GM12878 (cell line): ENCODE measurements at regions not wholly inside any gene's neighbourhood (a gene's known extent, or its start where the extent isn't known, plus 50 kb on each side); places are given as distances from the start of the nearest gene placed in this dataset.
"Not testable (repeated sequence)": the region's sequence is repeated elsewhere in the genome, so short reads cannot be mapped to it uniquely, and the experiment has no call there.

ENCODE experiments used
- ATAC-seq: fragments of 200-7000 bp; cut with Tn5 transposase; 3 replicates; pipeline ENCODE4 v1.9.1; 2020; ENCODE audit warnings: mild to moderate bottlenecking, moderate library complexity
- BruUV-seq: library from RNA; stranded (reverse); fragments of 400-500 nt; replicated peaks from 2 replicates; lab custom pipeline; 2021; lab: Mats Ljungman, UMichigan
- CTCF ChIA-PET: fragments of 300-600 bp; sonication (Branson Sonifier 250); formaldehyde crosslinking; extraction: SDS; loops from one replicate; lab custom pipeline; 2021; ENCODE audit warnings: inconsistent platforms; lab: Yijun Ruan, JAX
- POLR2A ChIA-PET: fragments of 350-600 bp; formaldehyde crosslinking; extraction: SDS; loops from one replicate; lab custom pipeline; 2021; ENCODE audit warnings: inconsistent platforms; lab: Charles Lee
- RAD21 ChIA-PET: fragments of 300-600 bp; sonication (Branson Sonifier 250); formaldehyde crosslinking; loops from one replicate; lab custom pipeline; 2023; ENCODE audit warnings: antibody characterized with exemption; ENCODE audit not compliant: unreplicated experiment; lab: Charles Lee
- SMC1A ChIA-PET: fragments of 300-600 bp; sonication (Branson Sonifier 250); formaldehyde crosslinking; loops from one replicate; lab custom pipeline; 2023; ENCODE audit not compliant: unreplicated experiment, uncharacterized antibody; lab: Charles Lee
- DNase-seq: peaks from one replicate; pipeline ENCODE4 v3.0.0-alpha.2; 2011; ENCODE audit warnings: low read depth, low spot score
- FAIRE-seq: peaks from 3 replicates; lab custom pipeline; 2011; peaks lifted over from hg19 to GRCh38; lab: Jason Lieb, UNC
- H2AFZ ChIP-seq: 2 replicates; pipeline ENCODE4 v1.6.0; 2011; ENCODE audit warnings: low read depth, low read length, control low read depth; ENCODE audit not compliant: control insufficient read depth
- H3K27ac ChIP-seq: 2 replicates; pipeline ENCODE4 v1.5.1; 2011; ENCODE audit warnings: control low read depth; ENCODE audit not compliant: control insufficient read depth, insufficient read depth
- H3K27me3 ChIP-seq, 2 experiments: replicated peaks in 1 of 2; 2 replicates each; pipeline versions ENCODE4 v1.6.0 to v1.6.1; 2011; ENCODE audit warnings: low read length in 1 of 2; ENCODE audit not compliant: control insufficient read depth in 2 of 2, insufficient read depth in 2 of 2
- H3K36me3 ChIP-seq, 2 experiments: 2 replicates each; pipeline ENCODE4 v1.5.1; 2011; ENCODE audit warnings: low read length in 1 of 2; ENCODE audit not compliant: control insufficient read depth in 2 of 2, insufficient read depth in 2 of 2
- H3K4me1 ChIP-seq: 2 replicates; pipeline ENCODE4 v1.6.1; 2011; ENCODE audit warnings: mild to moderate bottlenecking, low read length, moderate library complexity, mixed read lengths; ENCODE audit not compliant: control insufficient read depth, insufficient read depth
- H3K4me2 ChIP-seq: 2 replicates; pipeline ENCODE4 v1.6.0; 2011; ENCODE audit warnings: control low read depth; ENCODE audit not compliant: control insufficient read depth, insufficient read depth
- H3K4me3 ChIP-seq: fragments of 200-600 bp; sonication (generic); 2 replicates; pipeline ENCODE4 v1.5.1; 2016
- H3K79me2 ChIP-seq: 2 replicates; pipeline ENCODE4 v1.6.0; 2011; ENCODE audit warnings: low read length; ENCODE audit not compliant: control insufficient read depth, insufficient read depth
- H3K9ac ChIP-seq: 2 replicates; pipeline ENCODE4 v1.8.0; 2011; ENCODE audit warnings: low read length, control low read depth, mixed read lengths; ENCODE audit not compliant: control insufficient read depth, insufficient read depth
- H3K9me3 ChIP-seq: replicated peaks from 3 replicates; pipeline ENCODE4 v1.5.1; 2011; ENCODE audit warnings: mild to moderate bottlenecking, low read length; ENCODE audit not compliant: control insufficient read depth, insufficient read depth
- H4K20me1 ChIP-seq: 2 replicates; pipeline ENCODE4 v1.6.0; 2011; ENCODE audit not compliant: control insufficient read depth, insufficient read depth
- E2F4 ChIP-seq: IDR thresholded peaks from 2 replicates; pipeline ENCODE4 v1.6.1; 2012; ENCODE audit warnings: low read depth, low read length, improper control_type of control experiment
- IKZF2 ChIP-seq, 2 experiments: fragments of 450-650 bp; IDR thresholded peaks; 2 replicates each; pipeline ENCODE4 v1.6.1; 2017; ENCODE audit warnings: mild to moderate bottlenecking in 2 of 2, moderate library complexity in 2 of 2
- MEF2B ChIP-seq: fragments of 450-650 bp; IDR thresholded peaks from 2 replicates; pipeline ENCODE4 v1.6.1; 2018; ENCODE audit warnings: mild to moderate bottlenecking, moderate library complexity; ENCODE audit not compliant: partially characterized antibody, poor library complexity, severe bottlenecking
- MTA2 ChIP-seq: fragments of 450-650 bp; IDR thresholded peaks from 2 replicates; pipeline ENCODE4 v1.6.1; 2016; ENCODE audit warnings: low read depth, mild to moderate bottlenecking, moderate library complexity
- PRDM15 ChIP-seq: fragments of 450-650 bp; formaldehyde crosslinking; IDR thresholded peaks from 2 replicates; pipeline ENCODE4 v1.4.0; 2020; ENCODE audit warnings: mild to moderate bottlenecking, moderate library complexity
- SREBF2 ChIP-seq: IDR thresholded peaks from 2 replicates; pipeline ENCODE4 v1.6.1; 2012; ENCODE audit warnings: mild to moderate bottlenecking, low read length
- SUPT20H ChIP-seq: IDR thresholded peaks from 2 replicates; pipeline ENCODE4 v1.6.1; 2011; ENCODE audit warnings: low read depth, mild to moderate bottlenecking, low read length, moderate library complexity, borderline replicate concordance; ENCODE audit not compliant: control insufficient read depth
- WGBS: methylation state at CpG from one replicate; pipeline ENCODE4 v1.1.6; 2016; ENCODE audit warnings: low lambda C conversion rate; ENCODE audit not compliant: insufficient replicate concordance, insufficient coverage; ENCODE audit errors: missing lambda C conversion rate; 5-methylcytosine and 5-hydroxymethylcytosine counted together
- in situ Hi-C: fragments of 300-500 bp; cut with MboI; formaldehyde crosslinking; loops from 9 replicates; pipeline ENCODE4 v1.14.3; 2018; ENCODE audit warnings: mixed read lengths
- intact Hi-C: fragments of 100-400 bp; cut with micrococcal nuclease; formaldehyde crosslinking; loops from one replicate; pipeline ENCODE4 v1.14.2; 2022; ENCODE audit not compliant: unreplicated experiment

GRCh38 chr20:12582710-12583109 is 426.1 kb upstream of the SPTLC3 start:
- FAIRE-seq, H4K20me1 ChIP-seq, H3K36me3 ChIP-seq, H3K9ac ChIP-seq, H3K79me2 ChIP-seq, H3K4me1 ChIP-seq, POLR2A ChIA-PET, H3K9me3 ChIP-seq, BruUV-seq, SMC1A ChIA-PET, H3K4me2 ChIP-seq, H3K27me3 ChIP-seq, DNase-seq, H2AFZ ChIP-seq, H3K4me3 ChIP-seq, in situ Hi-C loops, H3K27ac ChIP-seq, ATAC-seq, intact Hi-C loops, RAD21 ChIA-PET, CTCF ChIA-PET: not testable (repeated sequence)
- WGBS, result 55% methylated on average over 13 of the region's 14 CpGs

GRCh38 chr20:12591949-12592470 is 416.8 kb upstream of the SPTLC3 start:
- POLR2A ChIA-PET, result no interaction called here
- H3K27me3 ChIP-seq, result no peaks in the 10 kb centered on the region
- intact Hi-C loops (no loop called here), in situ Hi-C loops (no loop called here)
- DNase-seq, result no peak
- WGBS, result 0% methylated on average over 1 of the region's 1 CpG
- TF ChIP-seq SREBF2 (no peak), MTA2 (no peak), PRDM15 (CRISPR knock-in tag) (no peak), E2F4 (no peak), MEF2B (no peak), SUPT20H (no peak), IKZF2 (IDR thresholded peaks at IDR 0.05) (no peak)
- H3K79me2 ChIP-seq, result no peaks in the 10 kb centered on the region
- H3K9ac ChIP-seq, result no peak overlapping the region
- SMC1A ChIA-PET, result no interaction called here
- H3K9me3 ChIP-seq, result no peaks in the 10 kb centered on the region
- no peaks in the 10 kb centered on the region for H3K36me3 ChIP-seq
- ATAC-seq, result no peak
- FAIRE-seq, result no peak
- H2AFZ ChIP-seq, result no peak overlapping the region
- no peak overlapping the region for H3K4me3 ChIP-seq
- H4K20me1 ChIP-seq, result no peaks in the 10 kb centered on the region
- H3K4me2 ChIP-seq, result no peak overlapping the region
- no peak overlapping the region for H3K27ac ChIP-seq
- BruUV-seq, result no TSS peak
- H3K4me1 ChIP-seq, result no peaks in the 10 kb centered on the region
- CTCF ChIA-PET, result no interaction called here
- RAD21 ChIA-PET, result no interaction called here
